Adipocyte (in vitro differentiated cells): ENCODE measurements at regions not wholly inside any gene's neighbourhood (a gene's known extent, or its start where the extent isn't known, plus 50 kb on each side); places are given as distances from the start of the nearest gene placed in this dataset.
A peak's percentile ranks its signal among the peaks of the same experiment; 100 is the strongest.

Experiments used
- DNase-seq: peaks from one replicate; pipeline ENCODE4 v3.0.0-alpha.2; 2015; ENCODE audit warnings: low read depth
- H3K27me3 ChIP-seq: replicated peaks from 2 replicates; pipeline ENCODE4 v1.7.0; 2013; ENCODE audit warnings: mild to moderate bottlenecking, low read length, moderate library complexity; ENCODE audit not compliant: control insufficient read depth, insufficient read depth
- H3K36me3 ChIP-seq: 2 replicates; pipeline ENCODE4 v1.7.0; 2013; ENCODE audit warnings: low read length, mild to moderate bottlenecking, moderate library complexity; ENCODE audit not compliant: control insufficient read depth, insufficient read depth, severe bottlenecking
- H3K4me1 ChIP-seq: 2 replicates; pipeline ENCODE4 v1.7.0; 2013; ENCODE audit warnings: mild to moderate bottlenecking, low read length, moderate library complexity; ENCODE audit not compliant: control insufficient read depth, insufficient read depth
- H3K4me3 ChIP-seq: 2 replicates; pipeline ENCODE4 v1.7.0; 2013; ENCODE audit warnings: mild to moderate bottlenecking, low read length, moderate library complexity
- H3K9ac ChIP-seq: 2 replicates; pipeline ENCODE4 v1.7.0; 2013; ENCODE audit warnings: mild to moderate bottlenecking, low read length, moderate library complexity
- H3K9me3 ChIP-seq: 2 replicates; pipeline ENCODE4 v1.7.0; 2013; ENCODE audit warnings: mild to moderate bottlenecking, low read length, moderate library complexity; ENCODE audit not compliant: control insufficient read depth

- Histone ChIP-seq H3K36me3 (no peaks in the 10 kb centered on the region), H3K4me3 (peak overlapping the region; percentile 8), H3K9me3 (no peaks in the 10 kb centered on the region), H3K9ac (peak overlapping the region; percentile 60), H3K4me1 (peaks cover 36% of the 10 kb centered on the region), H3K27me3 (no peaks in the 10 kb centered on the region)
- DNase-seq, result peak; percentile 12
These were observed 73.6 kb upstream of the COL5A2 start for GRCh38 chr2:189252991-189253675.

DNA sequence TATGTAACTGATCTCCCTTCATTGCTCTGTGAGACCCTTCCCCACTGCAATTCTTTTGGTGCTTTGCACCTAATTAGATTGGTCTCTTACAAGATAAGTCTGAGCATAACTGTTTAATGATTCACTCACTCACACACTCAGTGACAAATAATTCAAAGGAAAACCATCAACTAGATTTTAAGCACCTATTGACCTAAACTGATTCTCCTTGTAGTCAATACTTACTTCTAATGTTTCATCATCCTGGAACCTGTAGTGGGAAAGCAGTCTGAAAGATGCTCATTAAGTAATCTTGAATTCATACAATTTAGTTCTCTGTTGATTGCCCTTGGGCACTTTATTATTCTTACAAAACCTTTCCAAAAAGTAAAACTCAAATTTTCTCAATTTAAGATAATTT, 74.3 kb upstream of the COL5A2 start:
- H3K27me3 ChIP-seq, result no peaks in the 10 kb centered on the region
- peak overlapping the region; percentile 12 for H3K4me3 ChIP-seq
- DNase-seq, result no peak
- H3K9ac ChIP-seq, result peak overlapping the region; percentile 60
- H3K9me3 ChIP-seq, result no peaks in the 10 kb centered on the region
- H3K4me1 ChIP-seq, result peaks cover 29% of the 10 kb centered on the region
- H3K36me3 ChIP-seq, result no peaks in the 10 kb centered on the region

DNA sequence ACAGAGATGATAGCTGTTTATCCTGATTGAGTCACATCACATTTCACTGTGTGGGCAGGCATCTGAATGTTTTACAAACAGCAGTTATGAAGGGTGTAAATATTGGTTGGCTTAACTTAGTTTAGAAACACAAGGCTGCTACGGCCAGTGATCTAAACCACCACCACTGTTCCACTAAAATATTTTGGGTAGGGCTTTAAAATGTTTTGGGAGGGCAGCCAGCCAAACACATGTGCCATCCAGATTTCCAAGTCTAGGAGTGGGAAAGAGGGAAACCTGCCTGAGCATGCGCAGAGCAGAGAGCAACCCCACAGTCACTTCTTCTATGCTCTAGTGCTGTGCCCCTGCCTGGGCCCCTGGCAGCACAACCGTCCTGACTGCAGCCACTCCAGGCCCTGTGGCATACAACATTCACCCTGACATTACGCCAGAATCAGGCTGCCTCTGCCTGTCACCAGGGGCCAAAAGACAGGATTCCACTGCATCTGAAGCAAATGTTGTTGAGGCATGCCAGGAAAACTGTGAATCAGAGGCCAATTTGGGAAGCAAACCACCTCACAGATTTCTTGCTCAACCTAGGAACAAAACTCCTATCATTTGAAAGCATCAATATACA, 74.8 kb upstream of the COL5A2 start:
- Histone ChIP-seq H3K4me1 (peaks cover 25% of the 10 kb centered on the region), H3K4me3 (peak overlapping the region; percentile 12), H3K9ac (peak overlapping the region; percentile 60), H3K9me3 (no peaks in the 10 kb centered on the region), H3K27me3 (no peaks in the 10 kb centered on the region), H3K36me3 (no peaks in the 10 kb centered on the region)
- peak; percentile 87 for DNase-seq

DNA sequence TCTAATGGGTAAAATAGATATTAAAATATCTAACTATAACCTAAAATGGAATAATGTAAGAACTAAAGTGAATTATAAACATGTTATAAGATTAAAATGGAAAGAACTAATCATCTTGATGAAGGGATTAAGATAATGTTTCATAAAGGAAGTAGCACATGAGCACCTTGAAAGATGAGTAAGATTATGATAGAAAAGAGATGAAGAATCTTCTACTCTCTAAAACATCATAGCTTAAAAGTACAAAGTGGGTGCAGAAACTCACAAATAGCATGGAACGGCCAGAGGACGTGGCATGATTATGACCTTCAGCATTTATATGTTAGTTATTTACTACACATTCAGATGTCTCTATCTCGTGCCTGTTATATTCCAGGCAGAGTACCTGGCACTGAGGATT, 76.2 kb upstream of the COL5A2 start:
- H3K9ac ChIP-seq, result no peak overlapping the region
- no peaks in the 10 kb centered on the region for H3K36me3 ChIP-seq
- H3K9me3 ChIP-seq, result no peaks in the 10 kb centered on the region
- DNase-seq, result no peak
- peaks cover 32% of the 10 kb centered on the region for H3K4me1 ChIP-seq
- H3K27me3 ChIP-seq, result no peaks in the 10 kb centered on the region
- no peak overlapping the region for H3K4me3 ChIP-seq

DNA sequence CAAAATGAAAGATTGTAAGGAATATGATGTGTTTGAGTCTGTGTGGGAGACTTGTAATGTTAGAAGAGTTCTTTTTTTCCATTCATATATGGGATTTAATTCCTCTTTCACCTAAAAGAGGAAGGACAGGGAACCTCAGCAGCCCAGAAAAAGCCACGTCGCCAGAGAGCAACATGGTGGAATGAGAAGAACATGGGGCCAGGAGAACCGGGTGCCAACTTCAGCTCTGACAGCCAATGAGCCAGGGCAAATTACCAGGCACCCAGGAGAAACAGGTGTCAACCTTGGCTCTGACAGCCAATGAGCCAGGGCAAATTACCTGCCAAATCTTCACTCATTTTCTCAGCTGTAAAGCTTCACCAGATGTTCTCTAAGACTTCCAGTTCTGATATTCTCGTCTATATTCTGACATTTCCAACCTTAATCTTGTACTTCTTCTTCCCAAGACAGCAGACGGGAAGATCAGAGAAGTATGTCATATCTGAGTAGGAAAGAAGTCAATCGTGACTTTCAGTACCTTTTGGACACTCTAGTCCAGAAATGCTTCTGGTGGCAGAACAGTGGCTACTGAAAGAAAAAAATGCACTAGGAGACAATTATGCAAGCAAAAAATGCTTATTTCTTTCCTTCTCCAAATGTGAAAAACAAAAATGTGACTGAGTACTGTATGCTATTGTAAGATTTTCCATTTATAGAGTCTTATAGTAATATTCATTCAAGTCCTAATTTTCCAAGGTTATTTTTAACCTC, 79.2 kb upstream of the COL5A2 start:
- Histone ChIP-seq H3K36me3 (no peaks in the 10 kb centered on the region), H3K4me3 (no peak overlapping the region), H3K27me3 (no peaks in the 10 kb centered on the region), H3K4me1 (peaks cover 32% of the 10 kb centered on the region), H3K9ac (no peak overlapping the region), H3K9me3 (no peaks in the 10 kb centered on the region)
- DNase-seq, result no peak

DNA sequence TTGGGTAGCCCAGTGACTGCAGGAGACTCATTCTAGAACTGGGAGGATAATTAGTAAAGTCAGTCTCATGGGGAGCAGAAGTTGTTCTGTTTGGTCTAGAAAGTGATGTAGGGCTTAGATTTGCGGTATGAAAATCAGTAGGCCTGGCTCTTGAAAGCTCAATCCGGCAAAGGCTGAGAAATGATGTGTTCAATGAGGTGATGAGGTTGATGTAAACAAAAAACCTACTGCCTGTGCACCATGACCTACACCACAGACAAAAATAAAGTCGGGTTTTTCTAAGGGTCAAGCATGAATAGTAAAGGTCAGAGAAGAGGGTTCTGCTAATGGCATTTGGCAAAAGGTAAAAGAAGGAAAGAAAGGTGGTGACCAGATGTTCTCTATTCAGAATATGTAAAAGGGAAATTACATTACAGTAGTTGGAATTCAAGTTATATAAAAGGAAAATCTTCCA, 80.8 kb upstream of the COL5A2 start:
- no peaks in the 10 kb centered on the region for H3K9me3 ChIP-seq
- H3K9ac ChIP-seq, result no peak overlapping the region
- H3K4me3 ChIP-seq, result no peak overlapping the region
- H3K4me1 ChIP-seq, result peaks cover 29% of the 10 kb centered on the region
- H3K27me3 ChIP-seq, result no peaks in the 10 kb centered on the region
- DNase-seq, result no peak
- H3K36me3 ChIP-seq, result no peaks in the 10 kb centered on the region

DNA sequence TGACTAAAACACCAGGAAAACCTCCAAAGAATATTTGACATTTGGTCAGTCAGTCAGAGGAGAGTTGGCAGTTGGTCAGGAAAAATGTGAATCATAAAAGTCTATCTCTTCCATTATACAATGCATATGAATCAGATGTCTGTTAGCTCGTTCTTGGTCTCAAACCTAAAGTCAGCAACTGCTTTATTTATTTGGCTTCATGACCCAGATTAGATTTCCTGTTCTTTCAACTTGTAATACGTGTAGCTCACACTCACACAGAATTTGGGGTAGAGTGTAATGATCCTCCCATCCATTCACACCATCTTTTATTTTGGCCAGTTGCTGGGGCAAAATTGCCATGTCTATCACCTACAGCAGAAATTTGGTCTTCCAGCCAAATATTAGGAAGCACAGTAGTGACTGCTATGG, 81.9 kb upstream of the COL5A2 start:
- no peak overlapping the region for H3K9ac ChIP-seq
- H3K4me3 ChIP-seq, result peak overlapping the region; percentile 32
- H3K36me3 ChIP-seq, result no peaks in the 10 kb centered on the region
- no peaks in the 10 kb centered on the region for H3K27me3 ChIP-seq
- no peaks in the 10 kb centered on the region for H3K9me3 ChIP-seq
- peak; percentile 85 for DNase-seq
- peaks cover 29% of the 10 kb centered on the region for H3K4me1 ChIP-seq

GRCh38 chr2:189261916-189262315, 82.4 kb upstream of the COL5A2 start:
- no peak for DNase-seq

DNA sequence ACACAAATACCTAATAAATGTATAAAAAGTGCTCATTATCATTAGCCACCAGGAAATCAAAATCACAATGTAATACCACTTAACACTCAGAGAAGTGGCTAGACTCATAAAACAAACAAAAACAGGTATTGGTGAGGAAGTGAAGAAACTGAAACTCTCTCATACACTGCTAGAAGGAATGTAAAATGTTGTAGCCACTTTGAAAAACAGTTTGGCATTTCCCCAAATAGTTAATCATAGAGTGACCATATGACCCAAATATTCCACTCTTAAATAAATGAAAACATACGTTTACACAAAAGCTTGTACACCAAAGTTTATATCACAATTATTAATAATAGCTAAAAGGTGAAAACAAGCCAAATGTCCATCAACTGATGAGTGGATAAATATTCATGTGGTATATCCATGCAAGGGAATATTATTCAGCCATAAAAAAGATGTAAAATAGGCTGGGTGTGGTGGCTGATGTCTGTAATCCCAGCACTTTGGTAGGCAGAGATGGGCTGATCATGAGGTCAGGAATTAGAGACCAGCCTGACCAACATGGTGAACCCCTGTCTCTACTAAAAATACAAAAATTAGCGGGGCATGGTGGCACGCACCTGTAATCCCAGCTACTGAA, 86.2 kb upstream of the COL5A2 start:
- Histone ChIP-seq H3K27me3 (no peaks in the 10 kb centered on the region), H3K4me3 (no peak overlapping the region), H3K4me1 (peaks cover 43% of the 10 kb centered on the region), H3K36me3 (no peaks in the 10 kb centered on the region), H3K9ac (no peak overlapping the region), H3K9me3 (no peaks in the 10 kb centered on the region)
- DNase-seq, result no peak

More at GRCh38 chr2:189261916-189262315, 82.4 kb upstream of the COL5A2 start:
- Histone ChIP-seq H3K36me3 (no peaks in the 10 kb centered on the region), H3K9ac (no peak overlapping the region), H3K4me1 (peaks cover 29% of the 10 kb centered on the region), H3K4me3 (no peak overlapping the region), H3K27me3 (no peaks in the 10 kb centered on the region), H3K9me3 (no peaks in the 10 kb centered on the region)

GRCh38 chr2:189267491-189267890, 87.9 kb upstream of the COL5A2 start:
- Histone ChIP-seq H3K4me3 (peak overlapping the region; percentile 53), H3K9me3 (no peaks in the 10 kb centered on the region), H3K36me3 (no peaks in the 10 kb centered on the region), H3K4me1 (peaks cover 32% of the 10 kb centered on the region), H3K27me3 (no peaks in the 10 kb centered on the region), H3K9ac (peak overlapping the region; percentile 78)
- no peak for DNase-seq
